ENCODE measurements at regions not wholly inside any gene's neighbourhood (a gene's known extent, or its start where the extent isn't known, plus 50 kb on each side); places are given as distances from the start of the nearest gene placed in this dataset.

GRCh38 chr10:106499448-106499847 is 665.1 kb downstream of the SORCS1 start:
- Mint-ChIP-seq H3K27ac (no peak overlapping the region), H3K27me3 (ENCODE audit: low read depth) (peaks cover 7% of the 10 kb centered on the region), H3K4me3 (no peak overlapping the region), H3K36me3 (no peaks in the 10 kb centered on the region), H3K9me3 (peaks cover 4% of the 10 kb centered on the region; the same call in 1 of the 2 replicates), H3K4me1 (peaks cover 13% of the 10 kb centered on the region)
- DNase-seq (ENCODE audit: low spot score), result no peak
- POLR2A ChIA-PET, result no interaction called here
- CTCF ChIA-PET, result no interaction called here
- no peak for TF ChIP-seq RELA (CRISPR knock-in tag; IDR thresholded peaks at IDR 0.05; ENCODE audit: borderline replicate concordance)
- no peak for TF ChIP-seq ZNF396 (CRISPR knock-in tag; IDR thresholded peaks at IDR 0.05; ENCODE audit: borderline replicate concordance)
- no peak for TF ChIP-seq USF1 (CRISPR knock-in tag; IDR thresholded peaks at IDR 0.05)
- no peak for TF ChIP-seq TEAD4 (CRISPR knock-in tag; IDR thresholded peaks at IDR 0.05)
- TF ChIP-seq CDX4 (CRISPR knock-in tag; IDR thresholded peaks at IDR 0.05; ENCODE audit: borderline replicate concordance), result no peak
- no peak for TF ChIP-seq MXD4 (CRISPR knock-in tag; IDR thresholded peaks at IDR 0.05; ENCODE audit: borderline replicate concordance)
- ATAC-seq, result no peak

- ATAC-seq (no peak), DNase-seq (ENCODE audit: low spot score) (no peak)
- no peak for TF ChIP-seq FOXP4 (CRISPR knock-in tag; IDR thresholded peaks at IDR 0.05)
- TF ChIP-seq CTCF (IDR thresholded peaks at IDR 0.05), result no peak
- no peak for TF ChIP-seq ATF1 (CRISPR knock-in tag; IDR thresholded peaks at IDR 0.05)
- no peak for TF ChIP-seq PREB (CRISPR knock-in tag; IDR thresholded peaks at IDR 0.05; ENCODE audit: borderline replicate concordance)
- no peak for TF ChIP-seq EMX1 (CRISPR knock-in tag; IDR thresholded peaks at IDR 0.05)
- no peak for TF ChIP-seq GRHL2 (CRISPR knock-in tag; IDR thresholded peaks at IDR 0.05; ENCODE audit: insufficient replicate concordance, severe bottlenecking)
- TF ChIP-seq ZMAT4 (CRISPR knock-in tag; IDR thresholded peaks at IDR 0.05), result no peak
- TF ChIP-seq SP1 (CRISPR knock-in tag; conservative IDR thresholded peaks at IDR 0.05), result no peak
- no peak for TF ChIP-seq ERG (CRISPR knock-in tag; IDR thresholded peaks at IDR 0.05)
- no peak for TF ChIP-seq STAT6 (CRISPR knock-in tag; conservative IDR thresholded peaks at IDR 0.05; ENCODE audit: low read depth)
- peaks cover 13% of the 10 kb centered on the region for H3K4me1 Mint-ChIP-seq
- H3K4me3 Mint-ChIP-seq, result no peak overlapping the region
- H3K27me3 Mint-ChIP-seq (ENCODE audit: low read depth), result peaks cover 4% of the 10 kb centered on the region
- CTCF ChIA-PET, result no interaction called here
- peaks cover 4% of the 10 kb centered on the region; the same call in 1 of the 2 replicates for H3K9me3 Mint-ChIP-seq
- H3K27ac Mint-ChIP-seq, result no peak overlapping the region
- POLR2A ChIA-PET, result no interaction called here
- no peaks in the 10 kb centered on the region for H3K36me3 Mint-ChIP-seq
Observed at GRCh38 chr10:106498675-106499074, 665.8 kb downstream of the SORCS1 start.
